ENCODE measurements at regions not wholly inside any gene's neighbourhood (a gene's known extent, or its start where the extent isn't known, plus 50 kb on each side); places are given as distances from the start of the nearest gene placed in this dataset.

DNA sequence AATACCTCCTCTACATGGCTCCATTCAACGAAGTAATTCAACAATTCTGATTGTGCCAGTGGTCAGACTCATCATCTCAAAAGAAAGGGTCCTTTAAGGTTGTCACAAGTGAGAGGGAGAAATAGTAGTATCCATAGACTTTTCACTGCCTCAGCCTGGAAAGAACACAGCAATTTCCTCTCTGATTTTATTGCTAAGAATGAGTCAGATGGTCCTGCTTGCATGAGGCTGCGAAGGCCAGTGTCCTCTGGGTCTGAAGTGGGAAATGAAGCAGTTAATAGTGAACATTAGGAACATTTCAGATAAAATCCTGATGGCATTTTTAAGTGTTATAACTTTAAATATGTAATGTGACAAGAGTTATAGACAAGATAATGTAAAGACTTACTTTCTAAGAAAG lies 979.0 kb downstream of the EFNA5 start:
- TF ChIP-seq, protein P1, sequence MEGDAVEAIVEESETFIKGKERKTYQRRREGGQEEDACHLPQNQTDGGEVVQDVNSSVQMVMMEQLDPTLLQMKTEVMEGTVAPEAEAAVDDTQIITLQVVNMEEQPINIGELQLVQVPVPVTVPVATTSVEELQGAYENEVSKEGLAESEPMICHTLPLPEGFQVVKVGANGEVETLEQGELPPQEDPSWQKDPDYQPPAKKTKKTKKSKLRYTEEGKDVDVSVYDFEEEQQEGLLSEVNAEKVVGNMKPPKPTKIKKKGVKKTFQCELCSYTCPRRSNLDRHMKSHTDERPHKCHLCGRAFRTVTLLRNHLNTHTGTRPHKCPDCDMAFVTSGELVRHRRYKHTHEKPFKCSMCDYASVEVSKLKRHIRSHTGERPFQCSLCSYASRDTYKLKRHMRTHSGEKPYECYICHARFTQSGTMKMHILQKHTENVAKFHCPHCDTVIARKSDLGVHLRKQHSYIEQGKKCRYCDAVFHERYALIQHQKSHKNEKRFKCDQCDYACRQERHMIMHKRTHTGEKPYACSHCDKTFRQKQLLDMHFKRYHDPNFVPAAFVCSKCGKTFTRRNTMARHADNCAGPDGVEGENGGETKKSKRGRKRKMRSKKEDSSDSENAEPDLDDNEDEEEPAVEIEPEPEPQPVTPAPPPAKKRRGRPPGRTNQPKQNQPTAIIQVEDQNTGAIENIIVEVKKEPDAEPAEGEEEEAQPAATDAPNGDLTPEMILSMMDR (IDR thresholded peaks at IDR 0.05) = no peak
- TF ChIP-seq POLR2AphosphoS5 (IDR thresholded peaks at IDR 0.05) = no peak
- TF ChIP-seq POLR2A (IDR thresholded peaks at IDR 0.05) = no peak
- TF ChIP-seq EP300 (IDR thresholded peaks at IDR 0.05) = no peak

Data from sigmoid colon (tissue), 4 donors.